H1 (cell line): ENCODE measurements at regions not wholly inside any gene's neighbourhood (a gene's known extent, or its start where the extent isn't known, plus 50 kb on each side); places are given as distances from the start of the nearest gene placed in this dataset.

Experiments used
- CTCF ChIA-PET: fragments of 300-600 bp; sonication (Branson Sonifier 250); formaldehyde crosslinking; loops from one replicate; lab custom pipeline; 2021; ENCODE audit not compliant: partially characterized antibody; lab: Charles Lee
- POLR2A ChIA-PET: fragments of 300-600 bp; sonication (Branson Sonifier 250); formaldehyde crosslinking; loops from one replicate; lab custom pipeline; 2021; ENCODE audit warnings: inconsistent platforms; ENCODE audit not compliant: partially characterized antibody; lab: Charles Lee
- DNase-seq, 2 experiments: peaks; one replicate each; pipeline versions ENCODE4 v3.0.0 to v3.0.0-alpha.2; 2010 to 2022; ENCODE audit warnings: low spot score in 2 of 2, low read depth in 1 of 2, mixed read lengths in 1 of 2
- FAIRE-seq: peaks from 2 replicates; lab custom pipeline; 2011; peaks lifted over from hg19 to GRCh38; lab: Jason Lieb, UNC
- H2AFZ ChIP-seq: 2 replicates; pipeline ENCODE4 v1.8.1; 2012; ENCODE audit warnings: low read length, inconsistent platforms
- H2AK5ac ChIP-seq: 2 replicates; pipeline ENCODE4 v1.6.1; 2013; ENCODE audit warnings: low read depth, low read length
- H2BK120ac ChIP-seq: replicated peaks from 2 replicates; pipeline ENCODE3; 2013; ENCODE audit warnings: low read depth, low read length, inconsistent platforms
- H2BK12ac ChIP-seq: 2 replicates; pipeline ENCODE4 v1.6.1; 2013; ENCODE audit warnings: low read depth, low read length
- H2BK15ac ChIP-seq: 2 replicates; pipeline ENCODE4 v1.6.1; 2013; ENCODE audit warnings: low read length
- H2BK20ac ChIP-seq: 2 replicates; pipeline ENCODE4 v1.6.1; 2013; ENCODE audit warnings: low read length
- H2BK5ac ChIP-seq: 2 replicates; pipeline ENCODE4 v1.6.1; 2013; ENCODE audit warnings: low read depth, low read length
- H3K14ac ChIP-seq: 2 replicates; pipeline ENCODE4 v1.6.1; 2013; ENCODE audit warnings: inconsistent platforms; ENCODE audit not compliant: insufficient read length
- H3K18ac ChIP-seq: 2 replicates; pipeline ENCODE4 v1.6.1; 2013; ENCODE audit warnings: low read length; ENCODE audit errors: extremely low read depth
- H3K23ac ChIP-seq: 2 replicates; pipeline ENCODE4 v1.6.1; 2013; ENCODE audit warnings: inconsistent platforms; ENCODE audit not compliant: insufficient read length
- H3K23me2 ChIP-seq: 2 replicates; pipeline ENCODE4 v1.6.1; 2013; ENCODE audit warnings: low read depth, low read length
- H3K27ac ChIP-seq: 2 replicates; pipeline ENCODE4 v1.6.1; 2011; ENCODE audit warnings: low read depth, low read length, inconsistent platforms
- H3K27me3 ChIP-seq, 4 experiments: replicated peaks in 1 of 4; 1 replicate in 1 of 4; 2 replicates in 3 of 4; pipeline versions ENCODE4 v1.6.1 to v1.8.1; 2011 to 2013; ENCODE audit warnings: low read length in 3 of 4, mild to moderate bottlenecking in 3 of 4, inconsistent platforms in 2 of 4, mixed read lengths in 2 of 4, moderate library complexity in 1 of 4; ENCODE audit not compliant: control insufficient read depth in 3 of 4, insufficient read depth in 3 of 4; ENCODE audit errors: extremely low read depth in 1 of 4
- H3K36me3 ChIP-seq, 4 experiments: 2 replicates each; pipeline versions ENCODE4 v1.6.1 to v1.8.1; 2011 to 2013; ENCODE audit warnings: mild to moderate bottlenecking in 4 of 4, low read length in 3 of 4, moderate library complexity in 2 of 4, control low read depth in 1 of 4, inconsistent platforms in 1 of 4; ENCODE audit not compliant: insufficient read depth in 4 of 4, control insufficient read depth in 2 of 4
- H3K4ac ChIP-seq: replicated peaks from 2 replicates; pipeline ENCODE3; 2013; ENCODE audit warnings: low read length, low read depth, mixed read lengths, inconsistent platforms; ENCODE audit not compliant: insufficient read length
- H3K4me1 ChIP-seq, 4 experiments: replicated peaks in 1 of 4; 1 replicate in 1 of 4; 2 replicates in 3 of 4; pipeline versions ENCODE4 v1.6.1 to v1.8.1; 2011 to 2013; ENCODE audit warnings: low read length in 3 of 4, inconsistent platforms in 2 of 4, mixed read lengths in 1 of 4; ENCODE audit not compliant: insufficient read depth in 4 of 4, control insufficient read depth in 3 of 4
- H3K4me2 ChIP-seq, 2 experiments: 2 replicates each; pipeline versions ENCODE4 v1.6.1 to v1.8.1; 2011 to 2013; ENCODE audit warnings: low read depth in 2 of 2, low read length in 2 of 2, control low read depth in 1 of 2, inconsistent platforms in 1 of 2, mild to moderate bottlenecking in 1 of 2; ENCODE audit not compliant: insufficient read depth in 1 of 2
- H3K4me3 ChIP-seq, 4 experiments: fragments of 200-600, 300-600 bp in 1 of 4; sonication (generic), shearing (Covaris generic), sonication (Bioruptor Twin) in 1 of 4; 2 replicates each; pipeline versions ENCODE4 v1.5.1 to v1.8.1; 2011 to 2016; ENCODE audit warnings: low read length in 4 of 4, low read depth in 3 of 4, control low read depth in 2 of 4, inconsistent platforms in 2 of 4, mild to moderate bottlenecking in 2 of 4, mixed read lengths in 1 of 4, moderate library complexity in 1 of 4; ENCODE audit not compliant: insufficient read depth in 2 of 4; ENCODE audit errors: extremely low read depth in 1 of 4
- H3K56ac ChIP-seq: replicated peaks from 2 replicates; pipeline ENCODE3; 2013; ENCODE audit warnings: low read depth, mild to moderate bottlenecking, mixed read lengths, low read length, inconsistent platforms; ENCODE audit not compliant: insufficient read length
- H3K79me1 ChIP-seq: 2 replicates; pipeline ENCODE4 v1.6.1; 2013; ENCODE audit warnings: low read depth, low read length, control low read depth
- H3K79me2 ChIP-seq, 2 experiments: 2 replicates each; pipeline versions ENCODE4 v1.6.1 to v1.8.1; 2012 to 2013; ENCODE audit warnings: low read length in 2 of 2, mild to moderate bottlenecking in 2 of 2, inconsistent platforms in 1 of 2; ENCODE audit not compliant: insufficient read depth in 2 of 2, control insufficient read depth in 1 of 2
- H3K9ac ChIP-seq, 4 experiments: replicated peaks in 1 of 4; 1 replicate in 1 of 4; 2 replicates in 3 of 4; pipeline versions ENCODE4 v1.6.1 to v1.8.1; 2011 to 2013; ENCODE audit warnings: low read depth in 3 of 4, low read length in 3 of 4, control low read depth in 2 of 4, mild to moderate bottlenecking in 2 of 4, moderate library complexity in 2 of 4, inconsistent platforms in 1 of 4; ENCODE audit errors: extremely low read depth in 1 of 4
- H3K9me3 ChIP-seq, 2 experiments: 2 replicates each; pipeline versions ENCODE4 v1.6.1 to v1.8.1; 2012 to 2013; ENCODE audit warnings: mild to moderate bottlenecking in 2 of 2, moderate library complexity in 2 of 2, control low read depth in 1 of 2, inconsistent platforms in 1 of 2, low read depth in 1 of 2, low read length in 1 of 2, mixed read lengths in 1 of 2; ENCODE audit not compliant: insufficient read depth in 2 of 2
- H4K20me1 ChIP-seq, 2 experiments: replicated peaks in 1 of 2; 2 replicates each; pipeline versions ENCODE3 to v1.8.1; 2011 to 2013; ENCODE audit warnings: inconsistent platforms in 2 of 2, low read length in 2 of 2, mild to moderate bottlenecking in 1 of 2; ENCODE audit not compliant: insufficient read depth in 2 of 2, control insufficient read depth in 1 of 2
- H4K5ac ChIP-seq: 2 replicates; pipeline ENCODE4 v1.6.1; 2013; ENCODE audit warnings: low read length, low read depth, mixed read lengths, inconsistent platforms; ENCODE audit not compliant: insufficient read length
- H4K8ac ChIP-seq: 2 replicates; pipeline ENCODE4 v1.8.0; 2013; ENCODE audit warnings: mild to moderate bottlenecking, moderate library complexity, low read length, inconsistent platforms; ENCODE audit not compliant: insufficient read depth; ENCODE audit errors: extremely low read depth
- H4K91ac ChIP-seq: replicated peaks from 2 replicates; pipeline ENCODE3; 2013; ENCODE audit warnings: low read length, mixed read lengths, inconsistent platforms; ENCODE audit not compliant: insufficient read length
- CHD1 ChIP-seq: IDR thresholded peaks from 2 replicates; pipeline ENCODE4 v1.6.1; 2012; ENCODE audit warnings: low read depth, low read length, improper control_type of control experiment
- CHD2 ChIP-seq: IDR thresholded peaks from 2 replicates; pipeline ENCODE4 v1.6.1; 2012; ENCODE audit warnings: low read length, improper control_type of control experiment
- GTF2F1 ChIP-seq: IDR thresholded peaks from 2 replicates; pipeline ENCODE4 v1.6.1; 2012; ENCODE audit warnings: low read depth, low read length, improper control_type of control experiment, borderline replicate concordance
- RNF2 ChIP-seq: fragments of 200-900, 300-1000 bp; sonication (generic); IDR thresholded peaks from 2 replicates; pipeline ENCODE4 v1.7.1; 2016; ENCODE audit warnings: borderline replicate concordance, low read depth, mild to moderate bottlenecking, antibody characterized with exemption, low read length; ENCODE audit not compliant: poor library complexity, severe bottlenecking; ENCODE audit errors: missing control alignments
- TBP ChIP-seq: IDR thresholded peaks from 2 replicates; pipeline ENCODE4 v1.6.1; 2011; ENCODE audit warnings: low read depth, low read length, improper control_type of control experiment
- WGBS, 2 experiments: shearing (Covaris generic) in 1 of 2; methylation state at CpG; one replicate each; pipeline versions ENCODE4 v1.1.6 to v1.1.7; 2013 to 2015; ENCODE audit warnings: low lambda C conversion rate in 2 of 2, mixed read lengths in 2 of 2, inconsistent platforms in 1 of 2, low coverage in 1 of 2, missing lambda C conversion rate in 1 of 2; ENCODE audit not compliant: insufficient replicate concordance in 2 of 2, insufficient coverage in 1 of 2, insufficient read length in 1 of 2; ENCODE audit errors: extremely low coverage in 1 of 2, missing lambda C conversion rate in 1 of 2; 5-methylcytosine and 5-hydroxymethylcytosine counted together

- H3K27me3 ChIP-seq: no peaks in the 10 kb centered on the region
- H3K9me3 ChIP-seq: no peaks in the 10 kb centered on the region
- no peak overlapping the region for H4K91ac ChIP-seq
- H2BK12ac ChIP-seq: no peak overlapping the region
- H2BK5ac ChIP-seq: no peak overlapping the region
- H3K79me2 ChIP-seq: no peaks in the 10 kb centered on the region
- no peak overlapping the region for H2BK15ac ChIP-seq
- no peak overlapping the region for H3K14ac ChIP-seq
- DNase-seq (no peak), FAIRE-seq (no peak)
- ChIA-PET CTCF (interaction anchor here (1.0 to 1.7 kb wide), 5 partner anchors 11 to 515 kb away, joined by 3 to 4 read pairs (median 4); no protein-coding TSS in a partner anchor), POLR2A (no interaction called here)
- no peak overlapping the region for H3K23ac ChIP-seq
- H4K5ac ChIP-seq: no peak overlapping the region
- no peaks in the 10 kb centered on the region; the same call in 1 of the 2 replicates for H3K79me1 ChIP-seq
- H3K36me3 ChIP-seq: no peaks in the 10 kb centered on the region
- H4K20me1 ChIP-seq: peaks cover 0 to 5% of the 10 kb centered on the region in 2 experiments
- H2AFZ ChIP-seq: no peak overlapping the region
- H2AK5ac ChIP-seq: no peak overlapping the region
- no peak overlapping the region for H3K4me3 ChIP-seq
- no peak overlapping the region for H3K4ac ChIP-seq
- 93% methylated on average over 7 of the region's 7 CpGs; no CpG with 5 or more reads in 1 of the 2 experiments for WGBS, 2 experiments
- H3K4me1 ChIP-seq: peaks cover 0 to 5% (median 0%) of the 10 kb centered on the region in 4 experiments; a peak in 2 of 7 replicates
- TF ChIP-seq CHD1 (no peak), RNF2 (no peak), GTF2F1 (no peak), CHD2 (no peak), TBP (no peak)
- TF ChIP-seq, all 59 proteins: peak for 0
- Histone ChIP-seq H3K18ac (no peak overlapping the region), H3K4me2 (no peak overlapping the region), H3K27ac (no peak overlapping the region), H2BK120ac (no peak overlapping the region), H3K9ac (no peak overlapping the region), H4K8ac (no peak overlapping the region), H3K23me2 (peaks cover 5% of the 10 kb centered on the region; the same call in 1 of the 2 replicates), H2BK20ac (no peak overlapping the region), H3K56ac (no peak overlapping the region)
These were observed 100.8 kb upstream of the PRR5 start for GRCh38 chr22:44601189-44601588.
